ENCODE measurements at regions not wholly inside any gene's neighbourhood (a gene's known extent, or its start where the extent isn't known, plus 50 kb on each side); places are given as distances from the start of the nearest gene placed in this dataset.
A peak's percentile ranks its signal among the peaks of the same experiment; 100 is the strongest.

GRCh38 chr12:3364661-3365462 is 126.1 kb upstream of the PRMT8 start:
- Histone ChIP-seq H3K4me3 (peak overlapping the region in 4 of 10 experiments; percentile 12 to 67 (median 40); a peak in 3 of 20 replicates), H3K4me1 (peaks cover 20 to 43% (median 36%) of the 10 kb centered on the region in 10 experiments), H4K20me1 (peaks cover 0 to 7% (median 0%) of the 10 kb centered on the region in 11 experiments; a peak in 3 of 22 replicates), H3K27ac (no peak overlapping the region), H3K4me2 (peak overlapping the region in 10 of 11 experiments; percentile 67 to 91 (median 82); a peak in 19 of 22 replicates), H3K9me3 (replicated peaks in 1 of 11) (no peaks in the 10 kb centered on the region), H3K36me3 (no peaks in the 10 kb centered on the region), H3K9ac (no peak overlapping the region), H3K27me3 (peaks cover 43 to 58% (median 51%) of the 10 kb centered on the region in 11 experiments)
- no peak for TF ChIP-seq Cebpa-rat (IDR thresholded peaks at IDR 0.05)

GRCh38 chr12:3365463-3366411 is 125.3 kb upstream of the PRMT8 start:
- Histone ChIP-seq H3K9ac (peak overlapping the region in 2 of 11 experiments; percentile 37 to 41; a peak in 1 of 22 replicates), H3K4me2 (peak overlapping the region; percentile 67 to 91 (median 83)), H3K4me1 (peaks cover 18 to 43% (median 36%) of the 10 kb centered on the region in 10 experiments), H3K4me3 (peak overlapping the region; percentile 38 to 67 (median 48); a peak in 17 of 20 replicates), H3K27me3 (peaks cover 43 to 58% (median 51%) of the 10 kb centered on the region in 11 experiments), H3K36me3 (no peaks in the 10 kb centered on the region), H3K27ac (no peak overlapping the region), H4K20me1 (peaks cover 0 to 7% (median 0%) of the 10 kb centered on the region in 11 experiments; a peak in 3 of 22 replicates), H3K9me3 (replicated peaks in 1 of 11) (no peaks in the 10 kb centered on the region)
- TF ChIP-seq Cebpa-rat (IDR thresholded peaks at IDR 0.05) = no peak

DNA sequence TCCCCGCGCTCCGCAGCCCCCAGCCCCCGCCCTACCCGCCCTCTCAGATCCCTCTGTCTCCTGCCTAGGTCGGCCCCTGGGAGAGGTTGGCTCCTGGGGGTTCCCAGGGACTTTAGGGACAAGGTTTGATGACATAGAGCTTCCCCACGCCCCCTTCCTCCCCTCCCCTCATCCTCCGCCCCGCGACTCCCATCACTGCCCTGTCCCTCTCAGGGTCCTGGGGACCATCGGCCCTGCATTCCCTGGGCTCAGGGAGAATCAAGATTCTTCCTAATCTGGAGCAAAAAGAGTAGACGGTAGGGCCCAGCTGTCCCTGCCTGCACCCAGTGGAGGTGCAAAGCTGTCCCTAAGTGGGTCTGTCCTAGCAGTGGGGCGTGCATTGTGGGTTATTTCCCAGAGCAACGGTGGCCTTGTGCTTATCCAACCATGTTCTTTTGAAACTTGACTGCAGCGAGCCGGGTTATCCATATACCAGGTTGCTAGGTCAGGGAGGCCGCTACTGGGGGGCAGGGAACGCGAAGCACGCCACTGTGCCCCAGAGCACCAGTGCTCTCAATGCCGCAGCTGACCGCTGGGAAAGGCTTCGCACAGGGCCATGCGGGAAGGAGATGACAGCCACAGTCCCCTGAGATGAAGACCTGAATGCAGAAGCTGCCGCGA is 124.4 kb upstream of the PRMT8 start:
- TF ChIP-seq Cebpa-rat (IDR thresholded peaks at IDR 0.05) = no peak
- Histone ChIP-seq H3K9ac (no peak overlapping the region), H3K4me1 (peaks cover 18 to 43% (median 36%) of the 10 kb centered on the region in 10 experiments), H3K4me3 (peak overlapping the region in 2 of 10 experiments; percentile 52 to 59; a peak in 3 of 20 replicates), H3K27ac (no peak overlapping the region), H3K9me3 (replicated peaks in 1 of 11) (no peaks in the 10 kb centered on the region), H3K4me2 (peak overlapping the region; percentile 47 to 91 (median 83); a peak in 18 of 22 replicates), H3K36me3 (no peaks in the 10 kb centered on the region), H4K20me1 (peaks cover 0 to 7% (median 0%) of the 10 kb centered on the region in 11 experiments; a peak in 3 of 22 replicates), H3K27me3 (peaks cover 43 to 58% (median 51%) of the 10 kb centered on the region in 11 experiments)

GRCh38 chr12:3367750-3368444 is 123.1 kb upstream of the PRMT8 start:
- Histone ChIP-seq H3K27me3 (peaks cover 43 to 58% (median 51%) of the 10 kb centered on the region in 11 experiments), H3K9ac (no peak overlapping the region), H3K4me1 (peaks cover 15 to 39% (median 33%) of the 10 kb centered on the region in 10 experiments), H3K36me3 (no peaks in the 10 kb centered on the region), H3K4me2 (no peak overlapping the region), H4K20me1 (peaks cover 0 to 7% (median 0%) of the 10 kb centered on the region in 11 experiments; a peak in 3 of 22 replicates), H3K4me3 (no peak overlapping the region), H3K27ac (no peak overlapping the region), H3K9me3 (replicated peaks in 1 of 11) (no peaks in the 10 kb centered on the region)
- no peak for TF ChIP-seq Cebpa-rat (IDR thresholded peaks at IDR 0.05)

DNA sequence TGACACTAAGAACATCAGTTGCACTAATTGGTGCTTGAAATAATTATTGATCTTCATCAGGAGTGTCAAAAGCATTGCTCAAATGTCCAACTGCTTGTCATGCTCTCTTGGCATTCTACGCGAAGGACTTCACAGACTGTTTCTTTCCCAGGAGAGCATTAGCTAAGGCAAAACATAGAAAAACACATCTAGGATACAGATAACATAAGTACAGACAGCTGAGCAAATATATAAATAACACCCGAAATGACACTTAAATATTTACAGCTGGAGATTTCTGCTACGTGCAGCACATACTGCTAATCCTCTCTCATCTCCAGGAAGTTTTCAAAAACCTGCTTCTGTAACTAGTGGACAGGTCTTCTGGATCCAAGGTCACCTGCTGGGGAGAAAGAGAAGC is 120.0 kb upstream of the PRMT8 start:
- no peak for TF ChIP-seq Cebpa-rat (IDR thresholded peaks at IDR 0.05)
- peaks cover 26 to 37% (median 30%) of the 10 kb centered on the region in 11 experiments for H3K27me3 ChIP-seq

DNA sequence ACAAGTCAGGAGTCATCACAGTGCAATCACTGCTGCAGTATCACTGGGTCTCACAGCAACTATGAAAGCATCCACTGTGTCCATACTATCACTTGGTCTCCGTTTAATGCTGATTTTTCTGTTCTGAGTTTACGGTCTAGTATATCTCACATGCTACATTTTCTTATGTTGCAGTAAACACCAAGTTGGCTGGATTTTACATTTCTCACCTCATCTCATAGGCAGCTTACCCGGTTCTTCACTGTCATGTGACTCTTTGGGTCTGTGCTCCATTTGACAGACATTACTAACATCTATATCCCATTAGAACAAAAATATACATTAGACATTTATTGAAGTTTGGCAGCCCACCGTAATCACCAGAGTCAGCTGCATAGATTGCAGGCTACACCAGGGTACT is 115.7 kb upstream of the PRMT8 start:
- Histone ChIP-seq H3K27ac (no peak overlapping the region), H3K4me1 (no peaks in the 10 kb centered on the region)
- no peak for TF ChIP-seq Cebpa-rat (IDR thresholded peaks at IDR 0.05)

More for the DNA sequence above, 120.0 kb upstream of the PRMT8 start:
- Histone ChIP-seq H4K20me1 (peaks cover 0 to 7% (median 0%) of the 10 kb centered on the region in 11 experiments; a peak in 3 of 22 replicates), H3K4me1 (peaks cover 0 to 9% (median 5%) of the 10 kb centered on the region in 10 experiments; a peak in 9 of 20 replicates), H3K4me2 (no peak overlapping the region), H3K4me3 (no peak overlapping the region), H3K9me3 (replicated peaks in 1 of 11) (peaks cover 3 to 9% (median 5%) of the 10 kb centered on the region in 11 experiments; a peak in 20 of 22 replicates), H3K36me3 (no peaks in the 10 kb centered on the region), H3K27ac (no peak overlapping the region), H3K9ac (no peak overlapping the region)

DNA sequence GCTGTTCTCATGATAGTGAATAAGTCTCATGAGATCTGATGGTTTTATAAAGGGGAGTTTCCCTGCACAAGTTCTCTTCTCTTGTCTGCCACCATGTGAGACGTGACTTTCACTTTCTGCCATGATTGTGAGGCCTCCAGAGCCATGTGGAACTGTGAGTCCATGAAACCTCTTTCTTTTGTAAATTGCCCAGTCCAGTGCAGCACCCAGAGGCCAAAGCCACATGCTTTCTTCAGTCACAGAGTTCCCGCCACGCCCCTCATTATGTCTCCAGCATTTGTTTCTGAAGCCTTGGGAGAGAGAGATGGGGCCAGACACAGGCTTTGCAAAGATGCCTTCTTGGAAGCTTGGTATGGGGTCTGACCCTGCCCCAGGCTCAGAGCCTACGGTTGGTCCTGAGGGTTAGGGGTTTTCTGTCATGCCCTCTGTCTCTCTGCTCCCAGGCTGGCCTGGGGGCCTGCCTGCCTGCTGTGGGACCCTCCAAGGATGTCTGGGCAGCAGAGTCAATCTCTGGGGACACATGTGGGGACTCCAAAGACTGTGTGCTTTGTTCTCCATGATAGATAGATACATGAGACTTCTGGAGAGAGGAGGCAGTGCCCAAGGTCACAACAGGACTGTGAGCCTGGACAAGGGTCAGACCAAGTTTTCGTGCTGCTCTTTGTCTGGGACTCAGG is 114.1 kb upstream of the PRMT8 start:
- H3K9ac ChIP-seq = no peak overlapping the region
- H3K4me3 ChIP-seq = no peak overlapping the region
- TF ChIP-seq Cebpa-rat (IDR thresholded peaks at IDR 0.05) = no peak
- H3K4me2 ChIP-seq = no peak overlapping the region
- H3K9me3 ChIP-seq (replicated peaks in 1 of 11) = peaks cover 17 to 27% (median 22%) of the 10 kb centered on the region in 11 experiments
- peaks cover 0 to 10% (median 0%) of the 10 kb centered on the region in 10 experiments; a peak in 1 of 20 replicates for H3K4me1 ChIP-seq
- H3K27me3 ChIP-seq = no peaks in the 10 kb centered on the region
- no peak overlapping the region for H3K27ac ChIP-seq
- H4K20me1 ChIP-seq = no peaks in the 10 kb centered on the region; a peak in 1 of 22 replicates
- H3K36me3 ChIP-seq = no peaks in the 10 kb centered on the region

More for the DNA sequence above, 115.7 kb upstream of the PRMT8 start:
- H4K20me1 ChIP-seq = no peaks in the 10 kb centered on the region; a peak in 1 of 22 replicates
- no peaks in the 10 kb centered on the region; a peak in 1 of 22 replicates for H3K27me3 ChIP-seq
- no peak overlapping the region for H3K9ac ChIP-seq
- H3K36me3 ChIP-seq = no peaks in the 10 kb centered on the region
- no peak overlapping the region for H3K4me3 ChIP-seq
- H3K9me3 ChIP-seq (replicated peaks in 1 of 11) = peaks cover 17 to 27% (median 22%) of the 10 kb centered on the region in 11 experiments
- no peak overlapping the region for H3K4me2 ChIP-seq
